OCI-LY7 (cell line): ENCODE measurements at regions not wholly inside any gene's neighbourhood (a gene's known extent, or its start where the extent isn't known, plus 50 kb on each side); places are given as distances from the start of the nearest gene placed in this dataset.

Experiments used
- EZH2phosphoT487 ChIP-seq: fragments of 200-600 bp; sonication (generic); IDR thresholded peaks from 2 replicates; pipeline ENCODE4 v1.6.1; 2018; ENCODE audit warnings: low read depth, borderline replicate concordance, mild to moderate bottlenecking, mixed run types, antibody characterized with exemption, low read length, moderate library complexity, mixed read lengths
- TF ChIP-seq, protein P1 (sequence below): fragments of 200-600 bp; sonication (generic); conservative IDR thresholded peaks from 2 replicates; pipeline ENCODE4 v1.5.1; 2014; ENCODE audit warnings: mild to moderate bottlenecking, antibody characterized with exemption, low read length, moderate library complexity, mixed read lengths

GRCh38 chr5:74034733-74035132 lies 408.7 kb downstream of the ARHGEF28 start:
- TF ChIP-seq, protein P1, sequence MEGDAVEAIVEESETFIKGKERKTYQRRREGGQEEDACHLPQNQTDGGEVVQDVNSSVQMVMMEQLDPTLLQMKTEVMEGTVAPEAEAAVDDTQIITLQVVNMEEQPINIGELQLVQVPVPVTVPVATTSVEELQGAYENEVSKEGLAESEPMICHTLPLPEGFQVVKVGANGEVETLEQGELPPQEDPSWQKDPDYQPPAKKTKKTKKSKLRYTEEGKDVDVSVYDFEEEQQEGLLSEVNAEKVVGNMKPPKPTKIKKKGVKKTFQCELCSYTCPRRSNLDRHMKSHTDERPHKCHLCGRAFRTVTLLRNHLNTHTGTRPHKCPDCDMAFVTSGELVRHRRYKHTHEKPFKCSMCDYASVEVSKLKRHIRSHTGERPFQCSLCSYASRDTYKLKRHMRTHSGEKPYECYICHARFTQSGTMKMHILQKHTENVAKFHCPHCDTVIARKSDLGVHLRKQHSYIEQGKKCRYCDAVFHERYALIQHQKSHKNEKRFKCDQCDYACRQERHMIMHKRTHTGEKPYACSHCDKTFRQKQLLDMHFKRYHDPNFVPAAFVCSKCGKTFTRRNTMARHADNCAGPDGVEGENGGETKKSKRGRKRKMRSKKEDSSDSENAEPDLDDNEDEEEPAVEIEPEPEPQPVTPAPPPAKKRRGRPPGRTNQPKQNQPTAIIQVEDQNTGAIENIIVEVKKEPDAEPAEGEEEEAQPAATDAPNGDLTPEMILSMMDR: no peak
- no peak for TF ChIP-seq EZH2phosphoT487
